ENCODE measurements at regions not wholly inside any gene's neighbourhood (a gene's known extent, or its start where the extent isn't known, plus 50 kb on each side); places are given as distances from the start of the nearest gene placed in this dataset.

DNA sequence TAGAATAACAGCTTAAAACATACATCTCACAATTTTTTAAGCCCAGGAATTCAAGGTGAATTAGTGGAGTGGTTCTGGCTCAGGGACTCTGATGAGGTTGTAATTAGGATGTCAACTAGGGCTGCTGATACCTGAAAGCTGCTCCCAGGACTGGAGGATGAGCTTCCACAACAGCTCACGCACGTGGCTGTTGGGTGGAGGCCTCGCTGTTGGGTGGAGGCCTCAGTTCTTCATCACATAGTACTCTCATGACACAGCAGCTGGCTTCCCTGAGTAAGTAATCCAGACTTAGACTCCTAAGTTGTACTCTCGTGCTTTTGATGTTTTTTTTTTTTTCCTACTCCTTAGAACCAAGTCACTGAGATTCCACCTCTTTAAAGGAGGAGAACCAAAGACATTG, 577.1 kb upstream of the PRR20A start:
- intact Hi-C loops (cut with micrococcal nuclease) = loop anchor here (10.0 kb wide), 1 partner anchor 191 kb away; no protein-coding TSS in a partner anchor

More for the DNA sequence above, 577.1 kb upstream of the PRR20A start:
- dilution Hi-C loops (cut with MboI; ENCODE audit: extremely low pct_ligation_motif_present, low sequenced_read_pairs) = no loop called here
- Histone ChIP-seq H3K9me1 (replicated peaks; ENCODE audit: control insufficient read depth, extremely low read depth, insufficient read depth, low read length) (no peaks in the 10 kb centered on the region), H3K9me3 (replicated peaks; ENCODE audit: control insufficient read depth, insufficient read depth, low read length) (no peaks in the 10 kb centered on the region), H4K20me1 (replicated peaks; ENCODE audit: control insufficient read depth, extremely low read depth, insufficient read depth, low read length) (no peaks in the 10 kb centered on the region), H3K36me3 (ENCODE audit: control insufficient read depth in 2 of 2, extremely low read depth in 1 of 2, insufficient read depth in 2 of 2, low read length in 2 of 2) (no peaks in the 10 kb centered on the region), H3K27me3 (ENCODE audit: control insufficient read depth in 2 of 2, insufficient read depth in 2 of 2, low read length in 2 of 2) (no peaks in the 10 kb centered on the region), H3K4me2 (ENCODE audit: insufficient read depth, low read length) (no peak overlapping the region), H3K4me3 (replicated peaks in 1 of 3; ENCODE audit: insufficient read depth in 1 of 3, low read depth in 1 of 3, low read length in 3 of 3) (no peak overlapping the region), H3K27ac (ENCODE audit: insufficient read depth, low read depth, low read length) (no peak overlapping the region), H3K79me2 (ENCODE audit: control insufficient read depth, insufficient read depth, low read length) (no peaks in the 10 kb centered on the region), H3K9ac (replicated peaks; ENCODE audit: extremely low read depth, insufficient read depth, low read length) (no peak overlapping the region), H3K4me1 (ENCODE audit: control insufficient read depth, extremely low read depth, insufficient read depth, low read length) (no peaks in the 10 kb centered on the region), H2AFZ (ENCODE audit: low read depth, low read length) (no peak overlapping the region)
- ChIA-PET CTCF (no interaction called here), POLR2A (no interaction called here)
- no TSS peak for BruUV-seq (replicated peaks)
- no peak for DNase-seq (ENCODE audit: low read depth, low spot score)
- no peak for FAIRE-seq
- TF ChIP-seq GATA2 (IDR thresholded peaks at IDR 0.05; ENCODE audit: insufficient read depth, insufficient read length, low read depth, low read length) = no peak
- no peak for TF ChIP-seq POLR2AphosphoS5 (IDR thresholded peaks at IDR 0.05; ENCODE audit: insufficient read depth, low read depth, low read length)
- TF ChIP-seq POLR2A (IDR thresholded peaks at IDR 0.05; ENCODE audit: low read depth, low read length) = no peak
- TF ChIP-seq MYC (IDR thresholded peaks at IDR 0.05; ENCODE audit: low read depth, low read length) = no peak
- TF ChIP-seq, protein P1, sequence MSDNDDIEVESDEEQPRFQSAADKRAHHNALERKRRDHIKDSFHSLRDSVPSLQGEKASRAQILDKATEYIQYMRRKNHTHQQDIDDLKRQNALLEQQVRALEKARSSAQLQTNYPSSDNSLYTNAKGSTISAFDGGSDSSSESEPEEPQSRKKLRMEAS (IDR thresholded peaks at IDR 0.05; ENCODE audit: insufficient read depth, insufficient read length) = no peak
- no peak for TF ChIP-seq FOS (IDR thresholded peaks at IDR 0.05; ENCODE audit: borderline replicate concordance, insufficient read depth, low read length)
- no peak for TF ChIP-seq EZH2 (IDR thresholded peaks at IDR 0.05; ENCODE audit: borderline replicate concordance, low read depth, low read length, severe bottlenecking)
- no peak for TF ChIP-seq CTCF (IDR thresholded peaks at IDR 0.05; ENCODE audit: extremely low read depth in 1 of 2, insufficient read depth in 1 of 2, low read depth in 1 of 2, low read length in 2 of 2)
- no peak for TF ChIP-seq JUN (IDR thresholded peaks at IDR 0.05; ENCODE audit: borderline replicate concordance, insufficient read depth, insufficient read length, low read depth)
